HUES48 (cell line): ENCODE measurements at regions not wholly inside any gene's neighbourhood (a gene's known extent, or its start where the extent isn't known, plus 50 kb on each side); places are given as distances from the start of the nearest gene placed in this dataset.

ENCODE experiments used
- H3K27ac ChIP-seq: one replicate; pipeline ENCODE4 v1.7.0; 2013; ENCODE audit warnings: low read depth, low read length, inconsistent platforms
- H3K27me3 ChIP-seq: 2 replicates; pipeline ENCODE4 v1.6.1; 2013; ENCODE audit warnings: mild to moderate bottlenecking, low read length; ENCODE audit not compliant: control insufficient read depth, insufficient read depth
- H3K36me3 ChIP-seq: 2 replicates; pipeline ENCODE4 v1.6.1; 2013; ENCODE audit warnings: low read length; ENCODE audit not compliant: control insufficient read depth, insufficient read depth
- H3K4me1 ChIP-seq: 2 replicates; pipeline ENCODE4 v1.6.1; 2013; ENCODE audit warnings: mild to moderate bottlenecking, low read length; ENCODE audit not compliant: control insufficient read depth, insufficient read depth
- H3K4me3 ChIP-seq: 2 replicates; pipeline ENCODE4 v1.5.1; 2013; ENCODE audit warnings: mild to moderate bottlenecking, low read depth, low read length
- H3K9ac ChIP-seq: 2 replicates; pipeline ENCODE4 v1.6.1; 2013; ENCODE audit warnings: mild to moderate bottlenecking, low read depth, low read length, moderate library complexity
- H3K9me3 ChIP-seq: 2 replicates; pipeline ENCODE4 v1.6.1; 2013; ENCODE audit warnings: low read length; ENCODE audit not compliant: control insufficient read depth, insufficient read depth

DNA sequence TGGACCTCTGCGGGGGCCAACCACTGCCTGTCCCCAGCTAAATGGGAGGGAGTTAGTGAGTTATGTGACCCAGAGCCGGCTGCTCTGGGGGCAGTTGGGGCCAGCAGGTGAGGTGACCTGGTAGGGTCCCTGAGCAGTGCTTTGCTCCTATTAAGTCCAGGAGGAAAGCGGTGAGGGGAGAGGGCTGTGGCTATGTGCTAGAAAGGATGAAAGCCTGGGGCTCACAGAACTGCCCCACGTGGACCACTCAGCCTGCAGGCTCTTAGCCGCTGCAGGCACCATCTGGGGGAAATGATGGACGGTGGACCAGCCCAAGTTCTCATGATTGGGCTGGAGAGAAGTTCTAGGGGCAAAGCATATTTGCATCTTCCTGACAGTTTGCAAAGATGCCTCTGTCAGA is 67.6 kb upstream of the ZNF536 start:
- Histone ChIP-seq H3K9ac (no peak overlapping the region), H3K27me3 (no peaks in the 10 kb centered on the region)

DNA sequence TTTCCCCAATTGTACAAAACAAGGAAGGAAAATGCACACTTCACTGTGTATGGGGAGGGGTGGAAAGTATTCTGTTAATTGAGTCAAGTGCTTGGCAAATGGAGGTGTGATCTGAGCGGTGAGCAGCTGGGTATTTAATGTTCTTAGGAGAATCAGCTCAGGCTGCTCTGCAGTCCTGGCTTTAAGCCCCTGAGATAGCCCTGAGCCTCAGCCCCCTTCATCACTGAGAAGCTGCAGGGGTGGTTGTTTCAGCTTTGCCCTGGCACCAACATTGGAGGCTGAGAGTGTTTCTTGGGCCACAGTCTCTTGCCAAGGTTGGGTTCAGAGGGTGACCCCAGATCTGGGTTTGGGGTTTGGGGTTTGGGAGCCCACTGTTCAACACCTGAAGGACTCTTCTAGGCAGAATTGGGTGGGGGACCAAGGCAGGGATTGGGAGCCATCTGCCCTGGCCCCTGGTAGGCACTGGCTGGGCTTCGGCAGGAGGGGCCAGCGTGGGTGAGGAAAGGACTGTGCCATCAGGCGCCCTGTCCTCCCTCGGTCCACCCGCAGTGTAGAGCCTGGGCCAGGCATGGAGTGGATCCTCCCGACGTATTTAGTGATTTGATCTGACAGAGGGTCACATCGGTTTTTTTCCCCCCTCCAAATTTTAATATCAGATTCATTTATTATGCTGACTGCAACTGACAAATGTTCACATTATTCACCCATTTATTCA is 66.7 kb upstream of the ZNF536 start:
- Histone ChIP-seq H3K36me3 (no peaks in the 10 kb centered on the region), H3K9me3 (no peaks in the 10 kb centered on the region), H3K4me3 (no peak overlapping the region), H3K4me1 (no peaks in the 10 kb centered on the region), H3K27ac (no peak overlapping the region), H3K27me3 (no peaks in the 10 kb centered on the region), H3K9ac (no peak overlapping the region)

More for the DNA sequence above, 67.6 kb upstream of the ZNF536 start:
- Histone ChIP-seq H3K4me3 (no peak overlapping the region), H3K4me1 (no peaks in the 10 kb centered on the region), H3K9me3 (no peaks in the 10 kb centered on the region), H3K36me3 (no peaks in the 10 kb centered on the region), H3K27ac (no peak overlapping the region)

DNA sequence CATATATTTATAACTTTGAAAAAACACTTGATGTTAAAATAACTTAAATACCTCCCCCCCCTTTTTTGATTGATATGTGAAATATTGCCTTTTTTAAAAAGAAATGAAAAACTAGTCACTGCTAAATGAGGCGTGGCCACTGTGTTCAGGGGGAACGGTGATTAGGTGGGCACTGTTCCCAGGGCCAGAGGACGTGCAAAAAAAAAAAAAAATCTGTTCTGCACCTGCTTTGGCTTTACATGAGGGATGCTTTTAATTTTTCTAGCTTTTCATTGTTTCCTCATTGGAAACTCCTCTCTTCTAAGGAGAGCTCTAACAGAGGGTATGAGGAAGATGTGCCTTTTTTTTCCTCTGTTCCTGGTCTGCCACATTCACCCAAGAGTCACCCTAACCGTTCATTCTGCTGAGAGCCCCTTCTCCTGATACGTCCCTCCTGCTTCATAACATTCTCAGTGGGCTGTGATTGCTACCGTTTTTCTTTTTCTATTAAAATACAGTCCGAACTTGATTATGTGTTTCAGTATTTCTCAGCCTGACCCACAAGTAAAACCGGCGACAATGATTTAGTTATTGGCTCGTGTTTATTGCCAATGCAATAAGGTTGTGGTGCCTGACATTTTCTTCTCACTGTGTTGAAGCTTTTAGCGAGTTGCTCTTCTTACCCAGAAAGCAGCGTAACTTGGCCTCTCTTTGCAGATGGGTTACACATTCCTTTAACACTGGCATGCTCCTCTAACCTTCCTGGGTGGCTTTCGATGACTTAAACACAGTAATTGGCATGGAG is 64.8 kb upstream of the ZNF536 start:
- Histone ChIP-seq H3K27ac (no peak overlapping the region), H3K4me1 (no peaks in the 10 kb centered on the region), H3K27me3 (no peaks in the 10 kb centered on the region), H3K9ac (no peak overlapping the region), H3K4me3 (no peak overlapping the region), H3K9me3 (no peaks in the 10 kb centered on the region), H3K36me3 (no peaks in the 10 kb centered on the region)

DNA sequence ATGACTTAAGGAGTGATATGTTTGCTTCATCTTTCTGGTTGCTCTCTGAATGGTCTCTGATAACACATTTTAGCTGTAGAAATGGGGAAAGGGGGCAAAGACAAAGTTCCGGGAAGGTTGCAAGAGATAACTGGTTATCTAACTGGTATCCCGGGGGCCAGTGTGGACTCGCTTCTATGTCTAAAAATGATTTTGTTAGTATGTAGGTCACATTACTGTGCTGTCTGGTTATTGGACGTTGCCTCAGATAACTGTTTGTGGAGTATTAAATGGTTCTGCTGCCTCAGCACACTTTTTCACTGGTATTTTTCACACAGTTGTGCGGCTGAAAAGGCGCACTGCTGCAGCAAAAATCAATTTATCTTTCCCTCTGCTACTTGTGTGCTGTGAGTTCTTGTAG is 63.0 kb upstream of the ZNF536 start:
- Histone ChIP-seq H3K27ac (no peak overlapping the region), H3K27me3 (no peaks in the 10 kb centered on the region), H3K9ac (no peak overlapping the region)

DNA sequence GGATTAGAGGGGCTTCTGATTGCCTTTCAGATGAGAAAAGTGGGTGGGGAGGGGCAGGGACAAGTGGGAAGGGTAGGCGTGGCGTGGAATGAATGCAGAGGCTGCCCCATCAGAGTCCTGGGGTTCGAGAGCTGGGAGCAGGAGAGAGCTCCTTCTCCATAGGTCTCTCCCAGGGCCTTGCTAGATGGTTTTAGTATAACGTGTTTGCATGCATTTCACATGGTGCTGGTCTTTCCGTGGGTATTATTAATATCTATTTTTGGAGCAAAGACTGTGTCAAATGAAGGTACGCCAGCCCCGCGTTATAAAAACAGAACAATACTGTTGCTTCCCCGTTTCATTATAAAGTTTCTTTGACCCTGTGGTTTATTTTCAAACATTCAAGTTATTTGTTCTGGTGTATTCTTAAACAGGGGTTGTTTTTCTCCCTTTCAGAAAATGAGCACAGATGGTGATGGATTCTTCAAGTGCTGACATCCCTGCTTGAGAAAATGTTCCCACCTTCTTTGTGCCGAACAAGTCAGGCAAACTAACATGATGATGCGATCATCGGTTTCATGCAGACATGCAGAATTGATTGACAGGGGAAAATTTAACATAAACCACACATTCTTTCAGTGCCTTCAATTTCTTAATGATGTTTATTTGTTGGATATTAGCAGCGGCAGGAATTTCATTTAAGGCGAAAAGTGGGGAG is 62.1 kb upstream of the ZNF536 start:
- Histone ChIP-seq H3K36me3 (no peaks in the 10 kb centered on the region), H3K4me3 (no peak overlapping the region), H3K4me1 (no peaks in the 10 kb centered on the region), H3K27ac (no peak overlapping the region), H3K9me3 (no peaks in the 10 kb centered on the region), H3K27me3 (no peaks in the 10 kb centered on the region), H3K9ac (no peak overlapping the region)

More for the DNA sequence above, 63.0 kb upstream of the ZNF536 start:
- Histone ChIP-seq H3K4me3 (no peak overlapping the region), H3K4me1 (no peaks in the 10 kb centered on the region), H3K36me3 (no peaks in the 10 kb centered on the region), H3K9me3 (no peaks in the 10 kb centered on the region)

DNA sequence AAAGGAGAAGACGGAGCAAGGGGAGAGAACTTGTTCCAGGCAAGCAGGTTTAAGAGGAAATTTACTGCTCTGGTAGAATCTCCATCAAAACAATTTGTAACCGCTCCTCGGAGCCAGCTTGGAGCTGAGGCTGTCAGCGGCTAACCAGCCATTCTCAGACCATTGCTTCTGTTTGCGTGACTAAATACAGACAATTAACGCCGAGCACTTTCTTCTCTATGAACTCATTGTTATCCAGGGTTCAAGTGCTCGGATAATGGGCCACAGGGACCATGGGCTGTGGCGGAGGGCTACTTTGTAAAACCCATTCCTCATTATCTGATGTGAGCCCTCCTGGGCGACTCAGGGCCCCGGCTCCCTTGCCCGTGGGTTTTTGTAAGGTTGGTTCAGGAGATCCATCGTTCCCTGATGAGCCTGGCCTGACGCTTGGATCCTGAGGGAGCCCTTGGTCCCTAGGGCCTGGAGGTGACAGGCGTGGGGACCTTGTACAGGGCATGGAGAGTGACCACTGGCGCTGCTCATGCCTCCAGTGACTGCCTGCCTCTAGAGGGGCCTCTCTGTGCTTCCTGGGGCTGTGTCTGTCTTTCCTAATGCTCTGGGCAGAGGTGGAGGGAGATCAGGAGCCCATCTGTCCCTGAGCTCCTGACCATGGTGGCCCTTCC is 61.5 kb upstream of the ZNF536 start:
- no peaks in the 10 kb centered on the region for H3K9me3 ChIP-seq
- H3K4me3 ChIP-seq, result no peak overlapping the region
- no peak overlapping the region for H3K9ac ChIP-seq
- no peaks in the 10 kb centered on the region for H3K27me3 ChIP-seq
- H3K36me3 ChIP-seq, result no peaks in the 10 kb centered on the region
- H3K27ac ChIP-seq, result no peak overlapping the region
- H3K4me1 ChIP-seq, result no peaks in the 10 kb centered on the region

DNA sequence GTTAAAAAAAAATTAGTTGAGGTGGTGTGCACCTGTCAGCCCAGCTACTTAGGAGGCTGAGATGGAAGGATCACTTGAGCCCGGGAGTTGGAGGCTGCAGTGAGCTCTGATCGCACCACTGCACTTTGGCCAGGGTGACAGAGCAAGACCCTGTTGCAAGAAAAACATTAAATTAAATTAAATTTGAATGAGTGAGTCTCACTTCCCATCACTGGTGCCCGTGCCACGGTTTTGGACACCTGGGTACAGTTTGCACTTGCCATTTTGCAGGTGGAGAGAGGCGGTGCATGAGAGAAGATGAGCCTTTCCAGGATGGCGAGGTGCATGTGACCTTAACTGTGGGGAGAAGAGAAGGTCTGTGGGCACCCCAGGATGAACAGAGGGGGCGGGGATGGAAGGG is 60.3 kb upstream of the ZNF536 start:
- Histone ChIP-seq H3K4me3 (no peak overlapping the region), H3K36me3 (no peaks in the 10 kb centered on the region), H3K27me3 (no peaks in the 10 kb centered on the region), H3K9ac (no peak overlapping the region), H3K4me1 (no peaks in the 10 kb centered on the region), H3K9me3 (0 out of 2 replicates have a peak, but pooled peaks cover 3% of the 10 kb centered on the region), H3K27ac (no peak overlapping the region)

DNA sequence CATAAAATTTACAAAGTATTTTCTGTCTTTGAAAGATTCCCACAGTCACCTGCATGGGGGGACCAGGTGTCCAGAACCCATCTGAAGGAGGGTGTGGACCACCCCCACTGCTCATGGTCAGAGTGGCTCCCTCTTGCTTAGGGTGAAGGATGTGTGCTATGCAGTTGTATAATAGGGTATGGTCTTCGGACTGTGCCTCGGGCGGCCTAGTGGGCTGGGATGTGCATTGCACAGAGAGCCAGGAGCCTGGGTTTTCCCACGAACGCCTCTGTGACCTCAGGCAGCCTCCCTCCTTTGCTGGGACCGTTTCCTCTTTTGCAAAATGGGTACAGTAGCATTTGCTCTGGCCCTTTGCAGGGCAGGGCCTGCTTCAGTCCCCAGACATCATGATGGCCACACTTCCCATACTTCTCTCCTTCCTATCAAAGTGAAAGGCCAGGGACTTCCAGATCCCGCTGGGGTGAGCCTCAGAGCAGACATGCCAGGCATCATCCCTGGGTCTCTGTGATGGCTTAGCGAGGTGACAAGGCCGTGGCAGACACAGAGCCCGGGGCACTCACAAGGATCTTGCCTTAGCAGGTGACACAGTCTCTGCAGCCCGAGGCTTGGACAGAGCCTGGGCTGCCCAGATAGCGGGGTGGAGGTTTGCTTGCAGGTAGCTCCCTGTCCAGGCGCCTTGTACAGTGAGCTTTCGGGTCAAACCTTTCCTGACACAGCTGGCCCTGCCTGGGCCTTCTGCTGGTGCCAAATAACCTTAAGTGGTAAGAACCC is 59.4 kb upstream of the ZNF536 start:
- H3K4me1 ChIP-seq, result no peaks in the 10 kb centered on the region
- no peak overlapping the region for H3K4me3 ChIP-seq
- H3K9ac ChIP-seq, result no peak overlapping the region
- H3K9me3 ChIP-seq, result 0 out of 2 replicates have a peak, but pooled peaks cover 3% of the 10 kb centered on the region
- H3K36me3 ChIP-seq, result no peaks in the 10 kb centered on the region
- no peaks in the 10 kb centered on the region for H3K27me3 ChIP-seq
- H3K27ac ChIP-seq, result no peak overlapping the region

DNA sequence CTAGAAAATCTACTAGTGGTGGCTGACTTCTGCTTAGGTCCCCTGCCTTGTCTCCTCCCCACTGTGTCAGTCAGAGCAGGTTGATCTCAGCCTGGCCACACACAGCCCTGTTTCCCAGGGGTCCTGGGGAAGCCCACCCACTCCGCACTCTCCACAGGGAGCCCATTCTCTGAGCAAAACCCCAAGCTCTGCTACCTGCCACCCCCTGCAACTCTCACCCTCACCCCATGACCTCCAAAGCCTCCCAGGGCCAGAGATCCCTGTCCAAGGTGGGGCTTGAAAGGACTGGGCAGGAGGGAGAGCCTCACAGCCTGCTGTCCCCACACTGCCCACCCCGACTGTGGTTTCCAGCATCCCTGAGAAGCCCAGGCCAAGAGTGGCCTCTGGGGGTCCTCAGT is 58.8 kb upstream of the ZNF536 start:
- H3K4me3 ChIP-seq, result no peak overlapping the region
- H3K4me1 ChIP-seq, result no peaks in the 10 kb centered on the region
- H3K9ac ChIP-seq, result no peak overlapping the region
- H3K27me3 ChIP-seq, result no peaks in the 10 kb centered on the region
- no peaks in the 10 kb centered on the region for H3K36me3 ChIP-seq
- H3K9me3 ChIP-seq, result 0 out of 2 replicates have a peak, but pooled peaks cover 3% of the 10 kb centered on the region
- no peak overlapping the region for H3K27ac ChIP-seq

DNA sequence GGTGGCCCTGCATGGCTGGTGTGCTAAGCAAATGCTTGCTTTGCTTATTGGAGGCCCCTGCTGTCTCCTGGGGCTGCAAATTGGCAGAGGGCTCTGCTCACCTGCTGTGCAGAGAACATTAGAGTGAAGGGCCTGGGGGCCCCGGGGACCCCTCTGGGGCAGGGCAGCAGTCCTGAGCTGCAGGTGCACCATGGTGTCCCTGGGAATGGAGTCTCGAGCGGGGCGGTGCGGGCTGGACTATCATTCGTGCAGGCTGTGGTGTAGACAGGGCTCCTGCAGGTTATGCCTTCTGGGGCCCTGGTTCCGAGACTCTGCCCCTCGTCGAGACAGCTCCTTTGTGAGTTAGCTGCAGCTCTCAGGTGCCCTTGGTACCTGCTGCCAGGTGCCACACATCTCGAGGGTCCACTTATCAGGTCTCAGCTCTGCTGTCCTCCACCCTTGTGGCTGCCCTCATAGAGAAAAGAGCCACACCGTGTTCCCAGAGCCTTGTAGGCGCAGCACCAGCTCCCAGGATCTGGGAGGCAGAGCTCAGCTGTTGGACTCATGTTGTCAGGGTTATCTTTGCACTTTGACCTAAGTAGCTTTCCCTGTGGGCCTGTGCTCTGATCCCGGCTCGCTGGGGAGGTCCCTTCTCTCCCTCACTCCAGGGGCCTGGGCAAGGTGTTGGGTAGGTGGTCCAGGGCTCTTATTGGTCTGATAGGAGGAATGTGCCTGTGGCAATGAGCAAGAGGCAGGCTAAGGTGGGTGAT is 58.0 kb upstream of the ZNF536 start:
- no peaks in the 10 kb centered on the region for H3K27me3 ChIP-seq
- H3K4me1 ChIP-seq, result 0 out of 2 replicates have a peak, but pooled peaks cover 5% of the 10 kb centered on the region
- no peak overlapping the region for H3K4me3 ChIP-seq
- 0 out of 2 replicates have a peak, but pooled peaks cover 3% of the 10 kb centered on the region for H3K9me3 ChIP-seq
- no peak overlapping the region for H3K27ac ChIP-seq
- H3K36me3 ChIP-seq, result no peaks in the 10 kb centered on the region
- no peak overlapping the region for H3K9ac ChIP-seq
